GM23338 (cell line): ENCODE measurements at regions not wholly inside any gene's neighbourhood (a gene's known extent, or its start where the extent isn't known, plus 50 kb on each side); places are given as distances from the start of the nearest gene placed in this dataset.

ENCODE experiments used
- ATAC-seq: fragments of 200-7000 bp; cut with Tn5 transposase; 3 replicates; pipeline ENCODE4 v1.9.1; 2020
- DNase-seq: peaks from one replicate; pipeline ENCODE4 v3.0.0-alpha.2; 2015; ENCODE audit warnings: low spot score
- H2AFZ ChIP-seq: fragments of 200-600 bp; sonication (generic); 2 replicates; pipeline ENCODE4 v1.8.0; 2016; ENCODE audit warnings: antibody characterized with exemption, mild to moderate bottlenecking, moderate library complexity
- H3F3A ChIP-seq: fragments of 200-600 bp; sonication (generic); replicated peaks from 2 replicates; pipeline ENCODE4 v1.8.0; 2017; ENCODE audit warnings: antibody characterized with exemption, mixed run types, low read depth
- H3K27ac ChIP-seq: fragments of 200-600 bp; sonication (generic); 2 replicates; pipeline ENCODE4 v1.6.1; 2016; ENCODE audit warnings: low read depth
- H3K27me3 ChIP-seq: fragments of 200-600 bp; sonication (generic); 2 replicates; pipeline ENCODE4 v1.8.0; 2016; ENCODE audit warnings: mild to moderate bottlenecking, mixed run types, moderate library complexity; ENCODE audit not compliant: insufficient read depth
- H3K36me3 ChIP-seq: fragments of 200-600 bp; sonication (generic); 2 replicates; pipeline ENCODE4 v1.8.0; 2016; ENCODE audit warnings: mild to moderate bottlenecking; ENCODE audit not compliant: insufficient read depth
- H3K4me1 ChIP-seq: fragments of 200-600 bp; sonication (generic); 2 replicates; pipeline ENCODE4 v1.8.0; 2016; ENCODE audit warnings: mild to moderate bottlenecking, moderate library complexity; ENCODE audit not compliant: insufficient read depth
- H3K4me2 ChIP-seq: fragments of 200-600 bp; sonication (generic); 2 replicates; pipeline ENCODE4 v1.7.1; 2017; ENCODE audit warnings: mixed run types
- H3K4me3 ChIP-seq: fragments of 200-600 bp; sonication (generic); 2 replicates; pipeline ENCODE4 v1.6.1; 2016; ENCODE audit warnings: mixed run types
- H3K79me2 ChIP-seq: fragments of 200-600 bp; sonication (generic); replicated peaks from 2 replicates; pipeline ENCODE4 v1.8.0; 2017; ENCODE audit warnings: mild to moderate bottlenecking; ENCODE audit not compliant: insufficient read depth
- H3K9me2 ChIP-seq: fragments of 200-600 bp; sonication (generic); 2 replicates; pipeline ENCODE4 v1.8.0; 2017; ENCODE audit not compliant: insufficient read depth
- H4K20me1 ChIP-seq: fragments of 200-600 bp; sonication (generic); replicated peaks from 2 replicates; pipeline ENCODE4 v1.8.0; 2017; ENCODE audit warnings: mild to moderate bottlenecking; ENCODE audit not compliant: insufficient read depth
- H3K27ac Mint-ChIP-seq: 2 replicates; pipeline ENCODE4 v1.8.0; 2020; ENCODE audit warnings: inconsistent platforms, mild to moderate bottlenecking, moderate library complexity, mixed read lengths
- H3K27me3 Mint-ChIP-seq: 3 replicates; pipeline ENCODE4 v1.8.0; 2022; ENCODE audit warnings: low read depth, mild to moderate bottlenecking, moderate library complexity, mixed read lengths, inconsistent platforms; ENCODE audit not compliant: insufficient read depth, poor library complexity
- H3K36me3 Mint-ChIP-seq: 3 replicates; pipeline ENCODE4 v1.8.0; 2021; ENCODE audit warnings: low read depth, mild to moderate bottlenecking, inconsistent platforms, moderate library complexity, mixed read lengths
- H3K4me1 Mint-ChIP-seq: 3 replicates; pipeline ENCODE4 v1.8.0; 2020; ENCODE audit warnings: mild to moderate bottlenecking, inconsistent platforms, mixed read lengths
- H3K4me3 Mint-ChIP-seq: 3 replicates; pipeline ENCODE4 v1.8.0; 2021; ENCODE audit warnings: moderate library complexity, mild to moderate bottlenecking, inconsistent platforms, mixed read lengths
- H3K9me3 Mint-ChIP-seq: 3 replicates; pipeline ENCODE4 v1.8.0; 2020; ENCODE audit warnings: moderate library complexity, mild to moderate bottlenecking, inconsistent platforms, mixed read lengths
- CREB1 ChIP-seq: fragments of 250-450 bp; sonication (Bioruptor Pico); IDR thresholded peaks from 2 replicates; pipeline ENCODE4 v1.5.0; 2020; ENCODE audit warnings: low read depth, mild to moderate bottlenecking, moderate library complexity
- EZH2 ChIP-seq: fragments of 200-600 bp; sonication (generic); IDR thresholded peaks from one replicate; pipeline ENCODE4 v1.8.0; 2017; ENCODE audit warnings: antibody characterized with exemption, mild to moderate bottlenecking, low read depth; ENCODE audit not compliant: unreplicated experiment
- EZH2phosphoT487 ChIP-seq: fragments of 200-600 bp; sonication (generic); IDR thresholded peaks from one replicate; pipeline ENCODE4 v1.8.1; 2018; ENCODE audit warnings: antibody characterized with exemption; ENCODE audit not compliant: unreplicated experiment
- NANOG ChIP-seq: IDR thresholded peaks from 2 replicates; pipeline ENCODE4 v1.6.1; 2016; ENCODE audit warnings: antibody characterized with exemption, borderline replicate concordance
- POLR2AphosphoS5 ChIP-seq: IDR thresholded peaks from 2 replicates; pipeline ENCODE4 v1.6.1; 2016; ENCODE audit warnings: antibody characterized with exemption, low read depth
- REST ChIP-seq: IDR thresholded peaks from one replicate; pipeline ENCODE4 v1.6.1; 2018; ENCODE audit warnings: antibody characterized with exemption; ENCODE audit not compliant: unreplicated experiment
- STAT1 ChIP-seq: IDR thresholded peaks from one replicate; pipeline ENCODE4 v1.6.1; 2016; ENCODE audit warnings: antibody characterized with exemption; ENCODE audit not compliant: unreplicated experiment
- ZNF331 ChIP-seq: fragments of 250-450 bp; sonication (Bioruptor Pico); IDR thresholded peaks from 2 replicates; pipeline ENCODE4 v1.5.0; 2020; ENCODE audit warnings: low read depth, mild to moderate bottlenecking, moderate library complexity
- TF ChIP-seq, protein P1 (sequence below): fragments of 250-450 bp; sonication (Bioruptor Pico); IDR thresholded peaks from 2 replicates; pipeline ENCODE4 v1.5.0; 2020; ENCODE audit warnings: mild to moderate bottlenecking, moderate library complexity
- TF ChIP-seq, protein P2 (sequence below), 2 experiments: fragments of 200-600 bp in 1 of 2; sonication (generic) in 1 of 2; conservative IDR thresholded peaks; 2 replicates each; pipeline versions ENCODE4 v1.5.1 to v1.6.1; 2016 to 2017; ENCODE audit warnings: antibody characterized with exemption in 2 of 2, low read depth in 2 of 2, mild to moderate bottlenecking in 2 of 2, moderate library complexity in 1 of 2

DNA sequence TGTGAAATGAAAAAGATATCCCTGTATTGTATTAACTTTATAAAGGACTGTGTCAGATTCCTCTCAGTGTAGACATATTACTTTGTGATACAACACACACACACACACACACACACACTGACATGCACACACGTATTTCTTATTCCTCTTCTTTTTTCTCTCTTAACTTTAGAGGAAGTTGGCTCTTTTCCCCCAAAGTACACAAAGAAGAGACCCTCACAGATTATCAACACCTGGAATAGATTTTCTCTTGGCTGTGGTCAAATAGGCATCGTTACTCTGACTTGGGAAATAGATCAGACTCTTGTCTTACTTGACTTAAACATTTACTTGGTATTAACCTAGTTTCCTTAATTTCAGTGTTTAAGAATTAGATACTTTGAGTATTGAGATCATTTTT, 792.8 kb downstream of the ADGRL2 start (continued):
- TF ChIP-seq, protein P1, sequence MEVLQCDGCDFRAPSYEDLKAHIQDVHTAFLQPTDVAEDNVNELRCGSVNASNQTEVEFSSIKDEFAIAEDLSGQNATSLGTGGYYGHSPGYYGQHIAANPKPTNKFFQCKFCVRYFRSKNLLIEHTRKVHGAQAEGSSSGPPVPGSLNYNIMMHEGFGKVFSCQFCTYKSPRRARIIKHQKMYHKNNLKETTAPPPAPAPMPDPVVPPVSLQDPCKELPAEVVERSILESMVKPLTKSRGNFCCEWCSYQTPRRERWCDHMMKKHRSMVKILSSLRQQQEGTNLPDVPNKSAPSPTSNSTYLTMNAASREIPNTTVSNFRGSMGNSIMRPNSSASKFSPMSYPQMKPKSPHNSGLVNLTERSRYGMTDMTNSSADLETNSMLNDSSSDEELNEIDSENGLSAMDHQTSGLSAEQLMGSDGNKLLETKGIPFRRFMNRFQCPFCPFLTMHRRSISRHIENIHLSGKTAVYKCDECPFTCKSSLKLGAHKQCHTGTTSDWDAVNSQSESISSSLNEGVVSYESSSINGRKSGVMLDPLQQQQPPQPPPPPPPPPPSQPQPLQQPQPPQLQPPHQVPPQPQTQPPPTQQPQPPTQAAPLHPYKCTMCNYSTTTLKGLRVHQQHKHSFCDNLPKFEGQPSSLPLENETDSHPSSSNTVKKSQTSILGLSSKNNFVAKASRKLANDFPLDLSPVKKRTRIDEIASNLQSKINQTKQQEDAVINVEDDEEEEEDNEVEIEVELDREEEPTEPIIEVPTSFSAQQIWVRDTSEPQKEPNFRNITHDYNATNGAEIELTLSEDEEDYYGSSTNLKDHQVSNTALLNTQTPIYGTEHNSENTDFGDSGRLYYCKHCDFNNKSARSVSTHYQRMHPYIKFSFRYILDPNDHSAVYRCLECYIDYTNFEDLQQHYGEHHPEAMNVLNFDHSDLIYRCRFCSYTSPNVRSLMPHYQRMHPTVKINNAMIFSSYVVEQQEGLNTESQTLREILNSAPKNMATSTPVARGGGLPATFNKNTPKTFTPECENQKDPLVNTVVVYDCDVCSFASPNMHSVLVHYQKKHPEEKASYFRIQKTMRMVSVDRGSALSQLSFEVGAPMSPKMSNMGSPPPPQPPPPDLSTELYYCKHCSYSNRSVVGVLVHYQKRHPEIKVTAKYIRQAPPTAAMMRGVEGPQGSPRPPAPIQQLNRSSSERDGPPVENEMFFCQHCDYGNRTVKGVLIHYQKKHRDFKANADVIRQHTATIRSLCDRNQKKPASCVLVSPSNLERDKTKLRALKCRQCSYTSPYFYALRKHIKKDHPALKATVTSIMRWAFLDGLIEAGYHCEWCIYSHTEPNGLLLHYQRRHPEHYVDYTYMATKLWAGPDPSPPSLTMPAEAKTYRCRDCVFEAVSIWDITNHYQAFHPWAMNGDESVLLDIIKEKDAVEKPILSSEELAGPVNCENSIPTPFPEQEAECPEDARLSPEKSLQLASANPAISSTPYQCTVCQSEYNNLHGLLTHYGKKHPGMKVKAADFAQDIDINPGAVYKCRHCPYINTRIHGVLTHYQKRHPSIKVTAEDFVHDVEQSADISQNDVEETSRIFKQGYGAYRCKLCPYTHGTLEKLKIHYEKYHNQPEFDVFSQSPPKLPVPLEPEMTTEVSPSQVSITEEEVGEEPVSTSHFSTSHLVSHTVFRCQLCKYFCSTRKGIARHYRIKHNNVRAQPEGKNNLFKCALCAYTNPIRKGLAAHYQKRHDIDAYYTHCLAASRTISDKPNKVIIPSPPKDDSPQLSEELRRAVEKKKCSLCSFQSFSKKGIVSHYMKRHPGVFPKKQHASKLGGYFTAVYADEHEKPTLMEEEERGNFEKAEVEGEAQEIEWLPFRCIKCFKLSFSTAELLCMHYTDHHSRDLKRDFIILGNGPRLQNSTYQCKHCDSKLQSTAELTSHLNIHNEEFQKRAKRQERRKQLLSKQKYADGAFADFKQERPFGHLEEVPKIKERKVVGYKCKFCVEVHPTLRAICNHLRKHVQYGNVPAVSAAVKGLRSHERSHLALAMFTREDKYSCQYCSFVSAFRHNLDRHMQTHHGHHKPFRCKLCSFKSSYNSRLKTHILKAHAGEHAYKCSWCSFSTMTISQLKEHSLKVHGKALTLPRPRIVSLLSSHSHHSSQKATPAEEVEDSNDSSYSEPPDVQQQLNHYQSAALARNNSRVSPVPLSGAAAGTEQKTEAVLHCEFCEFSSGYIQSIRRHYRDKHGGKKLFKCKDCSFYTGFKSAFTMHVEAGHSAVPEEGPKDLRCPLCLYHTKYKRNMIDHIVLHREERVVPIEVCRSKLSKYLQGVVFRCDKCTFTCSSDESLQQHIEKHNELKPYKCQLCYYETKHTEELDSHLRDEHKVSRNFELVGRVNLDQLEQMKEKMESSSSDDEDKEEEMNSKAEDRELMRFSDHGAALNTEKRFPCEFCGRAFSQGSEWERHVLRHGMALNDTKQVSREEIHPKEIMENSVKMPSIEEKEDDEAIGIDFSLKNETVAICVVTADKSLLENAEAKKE = no peak
- TF ChIP-seq NANOG = no peak
- TF ChIP-seq, protein P2, sequence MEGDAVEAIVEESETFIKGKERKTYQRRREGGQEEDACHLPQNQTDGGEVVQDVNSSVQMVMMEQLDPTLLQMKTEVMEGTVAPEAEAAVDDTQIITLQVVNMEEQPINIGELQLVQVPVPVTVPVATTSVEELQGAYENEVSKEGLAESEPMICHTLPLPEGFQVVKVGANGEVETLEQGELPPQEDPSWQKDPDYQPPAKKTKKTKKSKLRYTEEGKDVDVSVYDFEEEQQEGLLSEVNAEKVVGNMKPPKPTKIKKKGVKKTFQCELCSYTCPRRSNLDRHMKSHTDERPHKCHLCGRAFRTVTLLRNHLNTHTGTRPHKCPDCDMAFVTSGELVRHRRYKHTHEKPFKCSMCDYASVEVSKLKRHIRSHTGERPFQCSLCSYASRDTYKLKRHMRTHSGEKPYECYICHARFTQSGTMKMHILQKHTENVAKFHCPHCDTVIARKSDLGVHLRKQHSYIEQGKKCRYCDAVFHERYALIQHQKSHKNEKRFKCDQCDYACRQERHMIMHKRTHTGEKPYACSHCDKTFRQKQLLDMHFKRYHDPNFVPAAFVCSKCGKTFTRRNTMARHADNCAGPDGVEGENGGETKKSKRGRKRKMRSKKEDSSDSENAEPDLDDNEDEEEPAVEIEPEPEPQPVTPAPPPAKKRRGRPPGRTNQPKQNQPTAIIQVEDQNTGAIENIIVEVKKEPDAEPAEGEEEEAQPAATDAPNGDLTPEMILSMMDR (conservative IDR thresholded peaks at IDR 0.05; ENCODE audit: low read depth in 2 of 2) = no peak

GRCh38 chr1:82589588-82589987, 788.9 kb downstream of the ADGRL2 start:
- H3K79me2 ChIP-seq = no peaks in the 10 kb centered on the region
- H3K36me3 ChIP-seq = no peaks in the 10 kb centered on the region
- H3K4me3 ChIP-seq = no peak overlapping the region
- no peak overlapping the region for H2AFZ ChIP-seq
- no peaks in the 10 kb centered on the region for H3F3A ChIP-seq
- DNase-seq (no peak), ATAC-seq (no peak)
- H3K27ac ChIP-seq = no peak overlapping the region
- Mint-ChIP-seq H3K27me3 (no peaks in the 10 kb centered on the region), H3K4me1 (no peaks in the 10 kb centered on the region), H3K4me3 (no peak overlapping the region), H3K9me3 (no peaks in the 10 kb centered on the region), H3K36me3 (no peaks in the 10 kb centered on the region; the same call in 1 of the 3 replicates), H3K27ac (no peak overlapping the region)
- no peaks in the 10 kb centered on the region for H3K27me3 ChIP-seq
- no peaks in the 10 kb centered on the region for H4K20me1 ChIP-seq
- H3K9me2 ChIP-seq = peaks cover 4% of the 10 kb centered on the region; the same call in 1 of the 2 replicates
- no peak for TF ChIP-seq POLR2AphosphoS5
- TF ChIP-seq CREB1 (CRISPR knock-in tag) = no peak
- TF ChIP-seq EZH2phosphoT487 = no peak
- TF ChIP-seq REST = no peak
- no peak for TF ChIP-seq ZNF331 (CRISPR knock-in tag)
- no peak for TF ChIP-seq EZH2
- TF ChIP-seq STAT1 = no peak
- no peak overlapping the region for H3K4me2 ChIP-seq
- no peaks in the 10 kb centered on the region for H3K4me1 ChIP-seq
